HUES64 (cell line): ENCODE measurements at regions not wholly inside any gene's neighbourhood (a gene's known extent, or its start where the extent isn't known, plus 50 kb on each side); places are given as distances from the start of the nearest gene placed in this dataset.

ENCODE experiments used
- H3K27ac ChIP-seq: 2 replicates; pipeline ENCODE4 v1.7.0; 2013; ENCODE audit warnings: low read depth, low read length, inconsistent platforms
- H3K27me3 ChIP-seq: 2 replicates; pipeline ENCODE4 v1.6.1; 2013; ENCODE audit warnings: mild to moderate bottlenecking, low read length; ENCODE audit not compliant: insufficient read depth
- H3K36me3 ChIP-seq: 2 replicates; pipeline ENCODE4 v1.6.1; 2013; ENCODE audit warnings: mild to moderate bottlenecking, low read length; ENCODE audit not compliant: insufficient read depth
- H3K4me1 ChIP-seq: 2 replicates; pipeline ENCODE4 v1.6.1; 2013; ENCODE audit warnings: mild to moderate bottlenecking, low read length, moderate library complexity; ENCODE audit not compliant: insufficient read depth
- H3K4me3 ChIP-seq: 2 replicates; pipeline ENCODE4 v1.5.1; 2013; ENCODE audit warnings: mild to moderate bottlenecking, low read length, moderate library complexity
- H3K9ac ChIP-seq: 2 replicates; pipeline ENCODE4 v1.6.1; 2013; ENCODE audit warnings: mild to moderate bottlenecking, low read depth, low read length
- H3K9me3 ChIP-seq: 2 replicates; pipeline ENCODE4 v1.6.1; 2013; ENCODE audit warnings: low read depth, low read length; ENCODE audit not compliant: insufficient read depth
- WGBS: fragments of 150-250, 120-280 bp; methylation state at CpG from one replicate; pipeline ENCODE4 v1.1.7; 2013; ENCODE audit warnings: missing lambda C conversion rate; 5-methylcytosine and 5-hydroxymethylcytosine counted together

DNA sequence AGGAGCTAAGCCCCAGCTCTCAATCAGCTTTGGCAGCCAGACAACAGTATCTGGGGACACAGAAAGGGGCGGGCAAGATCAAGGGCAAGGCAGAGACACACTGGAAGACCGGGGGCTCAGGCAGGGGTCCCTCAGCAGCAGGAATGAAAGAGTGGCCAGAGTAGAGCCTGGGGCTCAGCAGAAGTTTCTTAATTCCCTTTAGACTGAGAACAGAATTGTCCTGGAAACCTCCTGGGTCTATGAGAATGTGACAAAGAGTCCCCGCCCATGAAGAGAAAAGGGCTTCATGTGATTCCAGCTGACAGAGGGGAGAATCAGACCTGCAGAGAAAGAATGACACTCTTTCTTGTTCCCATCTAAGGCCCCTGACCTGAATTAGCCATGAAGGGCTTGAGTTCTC is 95.2 kb upstream of the CTNNB1 start:
- Histone ChIP-seq H3K27me3 (no peaks in the 10 kb centered on the region), H3K27ac (no peak overlapping the region), H3K9me3 (no peaks in the 10 kb centered on the region), H3K36me3 (no peaks in the 10 kb centered on the region), H3K9ac (no peak overlapping the region), H3K4me3 (no peak overlapping the region), H3K4me1 (peaks cover 10% of the 10 kb centered on the region; the same call in 1 of the 2 replicates)
- WGBS = 75% methylated on average over 3 of the region's 3 CpGs

DNA sequence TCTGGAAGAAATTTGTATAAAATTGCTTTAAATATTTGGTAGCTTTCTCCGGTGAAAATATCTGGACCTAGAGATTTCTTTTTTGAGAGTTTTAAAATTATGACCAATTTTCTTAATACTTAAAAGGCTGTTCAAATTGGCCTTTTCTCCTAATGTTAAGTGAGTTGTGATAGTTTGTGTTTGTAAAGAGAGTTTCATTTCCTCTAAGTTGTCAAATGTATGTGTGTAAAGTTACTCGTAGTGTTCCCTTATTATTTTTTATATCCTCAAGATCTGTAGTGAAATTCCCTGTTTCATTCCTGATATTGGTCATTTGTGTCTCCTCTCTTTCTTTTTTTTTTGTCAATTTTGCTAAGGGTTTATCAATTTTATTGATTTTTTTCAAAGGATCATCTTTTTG is 92.6 kb upstream of the CTNNB1 start:
- Histone ChIP-seq H3K36me3 (no peaks in the 10 kb centered on the region), H3K4me3 (no peak overlapping the region), H3K27ac (no peak overlapping the region), H3K27me3 (no peaks in the 10 kb centered on the region), H3K9ac (no peak overlapping the region), H3K9me3 (no peaks in the 10 kb centered on the region), H3K4me1 (peaks cover under 1% of the 10 kb centered on the region; the same call in 1 of the 2 replicates)
- WGBS = no CpG with 5 or more reads among the region's 2 CpGs

DNA sequence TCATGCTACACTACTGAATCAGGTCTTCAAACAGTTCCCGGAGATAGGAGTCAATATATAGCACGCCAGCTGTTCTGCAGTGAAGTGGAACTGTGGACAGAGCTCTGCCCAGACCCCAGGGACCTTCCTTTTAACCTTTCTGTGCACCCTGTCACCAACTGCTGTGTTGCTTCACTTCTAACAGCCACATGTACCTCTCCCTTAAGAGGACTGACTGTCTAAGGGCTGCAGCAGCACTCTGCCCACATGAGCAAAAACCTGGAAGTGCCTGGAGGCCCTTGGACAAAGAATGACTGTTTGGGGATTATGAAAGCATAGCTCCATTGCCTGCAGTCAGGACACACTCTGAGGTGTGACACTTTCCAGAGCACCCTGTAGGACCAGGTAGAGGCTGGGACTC is 88.3 kb upstream of the CTNNB1 start:
- WGBS = 92% methylated on average over 2 of the region's 2 CpGs
- H3K4me1 ChIP-seq = no peaks in the 10 kb centered on the region
- H3K27ac ChIP-seq = no peak overlapping the region
- no peak overlapping the region for H3K4me3 ChIP-seq
- no peaks in the 10 kb centered on the region for H3K36me3 ChIP-seq
- no peaks in the 10 kb centered on the region for H3K9me3 ChIP-seq
- no peaks in the 10 kb centered on the region for H3K27me3 ChIP-seq
- no peak overlapping the region for H3K9ac ChIP-seq

DNA sequence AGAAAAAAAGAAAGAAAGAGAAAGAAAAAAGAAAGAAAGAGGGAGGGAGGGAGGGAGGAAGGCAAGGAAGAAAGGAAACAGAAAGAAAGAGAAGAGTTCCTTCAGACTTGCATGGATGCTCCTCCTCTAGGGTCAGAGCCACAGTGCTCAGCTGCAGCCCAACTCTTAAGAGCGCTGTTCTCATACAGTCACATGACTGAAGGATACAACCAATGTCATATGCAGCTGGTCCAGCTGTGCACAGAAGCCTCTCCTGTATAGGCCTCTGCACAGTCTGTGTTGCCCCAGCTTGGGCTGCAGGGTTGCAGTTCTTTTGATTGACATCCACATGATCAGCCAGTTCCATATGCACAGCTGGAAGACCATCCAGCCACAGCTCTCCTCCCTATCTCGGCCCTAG is 86.8 kb upstream of the CTNNB1 start:
- Histone ChIP-seq H3K9ac (no peak overlapping the region), H3K27me3 (no peaks in the 10 kb centered on the region), H3K4me3 (no peak overlapping the region), H3K9me3 (no peaks in the 10 kb centered on the region), H3K27ac (no peak overlapping the region), H3K4me1 (no peaks in the 10 kb centered on the region), H3K36me3 (no peaks in the 10 kb centered on the region)
- WGBS = 91% methylated on average over 2 of the region's 2 CpGs

DNA sequence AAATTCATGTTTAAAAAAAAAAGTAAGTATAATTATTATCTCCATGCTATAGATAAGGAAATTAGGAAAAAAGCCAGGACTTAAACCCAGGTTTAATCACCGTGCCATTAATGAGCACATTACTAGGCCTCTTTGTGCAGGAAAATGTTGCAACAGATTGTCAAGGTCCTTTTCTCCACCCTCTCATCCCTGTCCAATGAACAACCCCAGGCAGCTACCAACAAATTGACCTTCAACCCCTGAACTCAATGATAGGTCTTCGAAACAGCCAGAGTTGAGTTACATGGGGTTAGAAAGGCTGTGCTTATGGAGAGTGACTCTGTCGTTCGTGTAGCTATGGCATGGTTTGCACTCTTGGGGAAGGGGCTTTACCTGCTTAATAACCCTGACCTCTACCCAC is 84.2 kb upstream of the CTNNB1 start:
- Histone ChIP-seq H3K27me3 (no peaks in the 10 kb centered on the region; the same call in 1 of the 2 replicates), H3K27ac (no peak overlapping the region), H3K36me3 (no peaks in the 10 kb centered on the region), H3K4me3 (no peak overlapping the region), H3K9me3 (no peaks in the 10 kb centered on the region), H3K4me1 (peaks cover 1% of the 10 kb centered on the region; the same call in 1 of the 2 replicates), H3K9ac (no peak overlapping the region)
- WGBS = 94% methylated on average over 4 of the region's 4 CpGs

- peaks cover 15% of the 10 kb centered on the region for H3K4me1 ChIP-seq
- no peak overlapping the region for H3K4me3 ChIP-seq
- H3K27me3 ChIP-seq = no peaks in the 10 kb centered on the region; the same call in 1 of the 2 replicates
- H3K27ac ChIP-seq = no peak overlapping the region
- no peak overlapping the region for H3K9ac ChIP-seq
- WGBS = 92% methylated on average over 8 of the region's 8 CpGs
- H3K9me3 ChIP-seq = no peaks in the 10 kb centered on the region
- no peaks in the 10 kb centered on the region for H3K36me3 ChIP-seq
Observed at GRCh38 chr3:41116851-41117250, 82.5 kb upstream of the CTNNB1 start.

DNA sequence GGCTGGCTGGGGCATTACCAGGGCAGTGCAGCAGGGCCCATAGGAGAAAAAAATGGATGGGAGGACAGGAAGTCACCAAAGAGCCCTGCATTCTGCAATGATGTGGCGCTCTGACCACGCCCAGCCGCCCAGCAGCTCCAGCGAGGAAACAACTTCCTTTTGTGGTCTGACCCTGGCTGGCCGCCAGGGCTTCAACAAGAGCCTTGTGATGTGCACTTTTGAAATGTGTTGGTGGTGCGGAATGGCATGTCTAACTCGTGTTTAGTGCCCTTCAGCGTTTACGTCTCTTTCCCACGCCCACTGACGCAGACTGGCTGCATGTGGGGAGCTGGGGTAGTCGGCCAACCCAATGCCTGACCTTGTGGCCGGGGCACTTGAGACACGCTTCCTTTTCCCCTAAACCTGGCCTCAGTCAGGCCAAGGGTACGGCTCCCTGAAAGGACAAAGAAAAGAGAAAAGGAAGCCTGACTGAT is 81.9 kb upstream of the CTNNB1 start:
- H3K9ac ChIP-seq = no peak overlapping the region
- H3K9me3 ChIP-seq = no peaks in the 10 kb centered on the region
- H3K4me1 ChIP-seq = peaks cover 15% of the 10 kb centered on the region
- H3K27ac ChIP-seq = no peak overlapping the region
- 94% methylated on average over 15 of the region's 15 CpGs for whole genome bisulfite sequencing
- no peaks in the 10 kb centered on the region; the same call in 1 of the 2 replicates for H3K27me3 ChIP-seq
- H3K36me3 ChIP-seq = no peaks in the 10 kb centered on the region
- H3K4me3 ChIP-seq = no peak overlapping the region

DNA sequence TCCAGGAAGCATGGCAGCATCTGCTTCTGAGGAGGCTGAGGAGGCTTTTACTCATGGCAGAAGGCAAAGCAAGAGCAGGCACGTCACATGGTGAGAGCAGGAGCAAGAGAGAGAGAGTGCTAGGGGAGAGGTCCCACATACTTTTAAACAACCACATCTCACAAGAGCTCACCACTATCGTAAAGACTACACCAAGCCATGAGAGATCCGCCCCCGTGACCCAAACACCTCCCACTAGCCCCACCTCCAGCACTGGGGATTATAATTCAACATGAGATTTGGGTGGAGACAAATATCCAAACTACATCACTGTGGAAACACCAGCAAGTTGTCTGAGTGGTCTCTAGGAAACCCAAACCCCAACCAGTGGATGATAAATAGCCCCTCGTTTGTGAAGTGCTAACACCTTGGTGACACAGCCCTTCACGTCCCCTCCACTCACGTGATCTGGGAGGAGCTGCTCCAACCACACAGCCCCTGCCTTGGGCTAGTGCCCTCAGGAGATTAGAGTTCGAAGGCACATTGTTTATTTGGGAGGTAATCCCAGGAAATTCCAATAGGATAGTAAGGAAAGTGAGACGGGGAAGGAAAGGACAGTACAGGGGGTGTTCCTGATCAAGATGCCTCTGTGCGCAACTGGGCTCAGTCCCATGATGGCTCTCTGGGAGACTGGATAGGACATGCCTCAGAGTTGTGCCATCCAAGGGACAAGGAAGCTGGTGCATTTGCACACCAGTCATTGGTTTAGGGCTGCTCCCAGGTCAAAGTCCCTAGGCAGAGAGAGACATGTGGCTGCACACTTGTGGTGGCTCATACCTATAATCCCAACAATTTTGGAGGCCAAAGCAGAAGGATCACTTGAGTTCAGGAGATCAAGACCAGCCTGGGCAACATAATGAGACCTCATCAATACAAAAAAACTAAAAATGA is 80.6 kb upstream of the CTNNB1 start:
- no peaks in the 10 kb centered on the region; the same call in 1 of the 2 replicates for H3K27me3 ChIP-seq
- no peak overlapping the region for H3K4me3 ChIP-seq
- no peak overlapping the region for H3K27ac ChIP-seq
- H3K9ac ChIP-seq = no peak overlapping the region
- WGBS = 87% methylated on average over 9 of the region's 10 CpGs
- no peaks in the 10 kb centered on the region for H3K9me3 ChIP-seq
- no peaks in the 10 kb centered on the region for H3K36me3 ChIP-seq
- H3K4me1 ChIP-seq = peaks cover 15% of the 10 kb centered on the region

DNA sequence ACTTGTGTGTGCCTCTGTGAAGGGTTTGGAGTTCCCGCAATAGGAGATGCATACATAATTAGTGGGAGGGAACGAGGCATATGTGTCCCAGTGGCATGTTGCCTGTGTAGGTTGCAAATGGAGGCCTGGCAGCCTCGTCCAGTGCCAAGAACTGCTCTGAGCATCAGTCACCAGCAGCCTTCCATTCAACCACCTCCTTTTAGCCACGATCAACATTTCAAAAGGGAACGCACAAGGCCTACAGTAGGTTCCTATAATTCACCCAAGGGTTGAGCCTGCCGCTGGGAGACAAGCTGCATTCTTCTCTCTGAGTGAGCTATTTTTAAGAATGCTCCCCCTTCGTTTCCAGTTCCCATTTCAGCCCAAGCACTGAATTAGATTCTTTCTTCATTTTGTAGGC is 78.8 kb upstream of the CTNNB1 start:
- WGBS = 34% methylated on average over 7 of the region's 7 CpGs

DNA sequence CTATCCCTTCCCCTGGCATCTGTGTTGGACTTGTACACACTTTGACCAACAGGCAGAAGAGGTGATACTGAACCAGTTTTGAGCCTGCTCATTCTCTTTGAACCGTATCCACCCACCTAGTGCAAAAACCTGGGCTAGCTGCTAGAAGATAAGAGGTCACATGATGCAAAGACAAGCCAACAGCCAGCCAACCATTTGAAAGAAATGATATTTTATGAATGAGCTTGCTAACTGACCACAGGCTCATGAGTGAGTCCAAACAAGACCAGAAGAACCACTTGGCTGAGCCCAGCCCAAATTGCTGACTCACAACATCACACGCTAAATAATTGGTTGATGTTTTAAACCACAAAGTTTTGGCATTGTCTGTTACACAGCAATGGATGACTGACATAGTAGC is 74.0 kb upstream of the CTNNB1 start:
- no peak overlapping the region for H3K4me3 ChIP-seq
- peaks cover 25% of the 10 kb centered on the region for H3K9me3 ChIP-seq
- H3K9ac ChIP-seq = no peak overlapping the region
- no peak overlapping the region for H3K27ac ChIP-seq
- H3K4me1 ChIP-seq = peaks cover 12% of the 10 kb centered on the region
- WGBS = 87% methylated on average over 2 of the region's 2 CpGs
- H3K36me3 ChIP-seq = 0 out of 2 replicates have a peak, but pooled peaks cover 2% of the 10 kb centered on the region
- H3K27me3 ChIP-seq = no peaks in the 10 kb centered on the region

More for the DNA sequence above, 78.8 kb upstream of the CTNNB1 start:
- Histone ChIP-seq H3K9ac (no peak overlapping the region), H3K36me3 (no peaks in the 10 kb centered on the region), H3K4me3 (no peak overlapping the region), H3K27ac (no peak overlapping the region), H3K9me3 (0 out of 2 replicates have a peak, but pooled peaks cover 5% of the 10 kb centered on the region), H3K4me1 (peaks cover 15% of the 10 kb centered on the region), H3K27me3 (no peaks in the 10 kb centered on the region; the same call in 1 of the 2 replicates)

GRCh38 chr3:41126472-41126871 is 72.8 kb upstream of the CTNNB1 start:
- Histone ChIP-seq H3K36me3 (0 out of 2 replicates have a peak, but pooled peaks cover 2% of the 10 kb centered on the region), H3K27ac (no peak overlapping the region), H3K27me3 (no peaks in the 10 kb centered on the region), H3K9me3 (peaks cover 27% of the 10 kb centered on the region), H3K9ac (no peak overlapping the region), H3K4me3 (no peak overlapping the region), H3K4me1 (peaks cover 10% of the 10 kb centered on the region)
- 94% methylated on average over 4 of the region's 4 CpGs for WGBS
